Activated T-cell treated with anti-CD3 and anti-CD28 coated beads, Interleukin-2, amount 50 U/mL, for 1 hour (primary cell): ENCODE measurements at regions not wholly inside any gene's neighbourhood (a gene's known extent, or its start where the extent isn't known, plus 50 kb on each side); places are given as distances from the start of the nearest gene placed in this dataset.

Source experiments
- DNase-seq: peaks from one replicate; pipeline ENCODE4 v3.0.0-alpha.2; 2020

DNA sequence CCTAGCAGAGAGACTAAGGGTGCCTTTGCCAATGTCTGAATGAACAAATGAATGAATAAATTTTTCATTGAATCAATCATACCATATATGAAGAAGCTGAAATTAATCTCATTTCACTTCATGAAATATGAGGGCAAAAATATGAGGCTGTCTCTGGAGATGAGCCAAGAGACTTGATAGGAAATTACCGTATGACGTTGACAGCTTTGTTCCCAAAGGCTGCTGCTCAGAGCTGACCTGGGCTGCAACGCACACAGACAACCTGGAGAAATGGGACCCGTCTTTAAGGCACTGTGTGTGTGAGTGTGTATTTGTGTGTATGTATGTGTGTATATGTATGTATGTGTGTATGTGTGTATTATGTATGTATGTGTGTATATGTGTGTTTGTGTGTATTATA is 226.1 kb downstream of the IRX2 start:
- no peak for DNase-seq

DNA sequence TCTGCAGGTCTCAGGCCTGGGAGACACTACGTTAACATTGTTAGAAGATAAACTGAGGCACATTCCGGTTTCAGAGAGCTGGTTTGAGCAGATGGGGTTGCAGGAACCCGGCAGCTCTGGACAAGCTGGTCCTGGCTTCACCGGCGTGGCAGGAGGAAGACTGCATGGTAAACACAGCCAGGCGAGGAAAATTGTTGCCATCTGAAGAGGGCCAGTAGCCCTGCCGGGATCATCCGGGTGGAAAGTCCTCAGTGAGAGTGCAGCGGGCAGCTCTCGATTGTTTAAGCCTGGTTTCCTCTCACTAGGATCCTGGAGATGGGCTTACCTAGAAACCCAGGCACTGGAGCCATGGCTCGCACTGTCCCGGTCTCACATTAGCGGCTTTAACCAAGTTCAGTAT is 226.9 kb downstream of the IRX2 start:
- DNase-seq, result no peak

DNA sequence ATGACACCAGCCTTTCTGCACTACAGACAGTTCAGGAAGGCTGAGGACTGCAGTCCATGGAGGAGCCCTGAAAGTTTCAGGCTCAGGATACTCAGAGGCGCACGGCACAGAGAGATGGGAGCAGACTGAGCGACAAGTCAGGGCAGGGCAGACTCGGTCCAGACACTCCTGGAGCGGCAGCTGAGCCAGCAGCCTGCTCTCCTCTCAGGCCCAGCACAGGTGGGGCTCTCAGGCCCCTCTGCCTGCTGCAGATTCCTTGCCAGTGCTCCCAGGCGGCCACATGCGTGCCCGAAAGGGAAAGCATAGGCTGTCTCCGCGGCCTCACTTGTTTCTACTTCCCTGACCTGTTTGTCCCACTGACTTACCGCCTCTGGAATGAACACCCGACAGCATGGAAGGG is 228.3 kb downstream of the IRX2 start:
- DNase-seq, result no peak

DNA sequence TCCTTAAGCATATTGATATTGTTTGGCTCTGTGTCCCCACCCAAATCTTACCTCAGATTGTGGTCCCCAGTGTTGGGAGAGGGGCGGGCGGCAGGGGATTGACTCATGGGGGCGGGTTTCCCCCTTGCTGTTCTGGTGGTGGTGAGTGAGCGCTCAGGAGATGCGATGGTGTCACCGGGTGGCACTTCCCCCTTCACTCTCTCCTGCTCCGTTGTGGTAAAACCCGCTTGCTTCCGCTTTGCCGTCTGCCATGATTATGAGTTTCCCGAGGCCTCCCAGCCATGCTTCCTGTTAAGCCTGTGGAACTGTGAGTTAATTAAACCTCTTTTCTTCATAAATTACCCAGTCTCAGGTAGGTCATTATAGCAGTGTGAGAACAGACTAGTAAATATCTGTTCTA is 229.1 kb downstream of the IRX2 start:
- no peak for DNase-seq

DNA sequence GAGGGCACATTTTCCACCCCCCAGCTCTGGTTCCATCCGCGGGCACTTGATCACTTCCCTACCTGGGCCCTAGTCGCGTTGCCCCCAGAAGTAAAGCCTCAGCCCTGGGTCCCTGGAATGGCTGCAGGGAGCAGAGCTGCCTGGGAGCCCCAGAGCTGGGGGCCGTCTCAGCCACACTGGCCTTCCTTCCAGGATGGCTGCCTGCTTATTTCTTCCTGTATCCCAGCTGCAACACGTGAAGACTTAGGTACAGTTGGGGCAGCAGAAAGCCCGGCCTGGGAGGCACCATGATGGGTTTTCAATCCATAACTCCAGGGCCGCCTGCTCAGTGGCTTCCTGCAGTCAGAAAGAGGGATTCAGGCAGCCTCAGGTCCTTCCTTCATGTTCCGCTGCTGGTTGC is 232.3 kb downstream of the IRX2 start:
- DNase-seq, result no peak

DNA sequence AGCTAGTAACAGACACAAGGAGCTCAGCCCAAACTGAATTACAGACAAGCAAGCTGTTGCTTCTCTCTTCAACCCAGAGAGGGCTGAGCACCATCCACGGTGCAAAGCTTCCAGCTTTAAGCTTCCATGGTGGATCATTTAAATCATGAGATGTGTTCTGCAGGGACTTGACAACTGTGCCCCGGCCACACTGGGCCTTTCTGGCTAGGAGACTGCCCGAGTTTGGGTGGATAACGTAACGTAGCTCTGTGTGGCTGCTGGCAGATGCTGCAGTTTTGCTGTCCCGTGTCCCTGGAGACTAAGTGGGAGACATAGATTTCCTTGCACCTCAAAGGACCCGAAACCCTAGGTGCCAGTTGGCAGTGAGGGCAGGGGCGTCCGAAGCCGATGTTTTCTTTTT is 234.0 kb downstream of the IRX2 start:
- no peak for DNase-seq

DNA sequence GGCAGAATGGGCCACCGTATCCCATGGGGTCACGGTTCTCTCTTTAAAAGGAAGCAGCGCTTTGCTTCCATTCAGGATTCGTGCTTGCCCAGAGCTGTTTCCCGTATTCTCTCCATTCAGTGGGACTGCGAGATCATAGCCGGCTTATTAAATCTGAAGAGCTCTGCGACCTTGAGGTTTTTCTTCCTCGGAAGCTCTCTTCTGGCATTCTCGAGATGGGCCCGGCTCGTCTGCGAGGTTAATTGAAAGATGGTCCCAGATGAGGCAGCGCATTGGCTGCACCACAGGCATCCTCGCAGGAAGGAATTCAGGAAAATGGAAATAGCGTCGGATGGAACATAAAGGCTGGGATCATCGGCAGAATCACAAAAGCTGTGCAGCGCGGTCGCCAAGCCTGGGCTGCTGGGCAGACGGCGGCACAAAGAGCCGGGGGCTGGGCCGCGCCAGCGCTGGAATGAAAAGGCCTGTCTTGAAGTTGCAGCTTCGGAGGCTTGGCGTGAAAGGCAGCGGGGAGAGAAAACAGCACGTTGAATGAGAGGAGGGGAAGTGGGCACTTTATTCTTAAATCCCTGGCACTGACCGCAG is 236.2 kb downstream of the IRX2 start:
- no peak for DNase-seq

DNA sequence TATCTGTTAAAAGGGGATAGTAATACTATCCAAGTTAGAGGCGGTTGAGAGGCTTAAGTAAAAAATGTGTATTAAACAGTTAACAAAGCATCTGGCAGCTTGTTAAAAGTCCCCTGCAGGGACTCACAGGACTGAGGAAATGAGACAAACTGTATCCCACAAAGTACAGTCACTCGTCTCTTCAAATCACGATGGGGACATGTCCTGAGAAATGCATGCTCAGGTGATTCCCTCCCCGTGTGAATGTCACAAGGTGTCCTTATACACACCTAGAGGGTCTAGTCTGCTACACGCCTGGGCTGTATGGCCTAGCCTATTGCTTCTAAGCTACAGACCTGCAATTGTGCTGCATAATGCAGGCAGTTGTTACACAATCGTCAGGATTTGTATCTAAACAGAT is 237.0 kb downstream of the IRX2 start:
- DNase-seq, result no peak

DNA sequence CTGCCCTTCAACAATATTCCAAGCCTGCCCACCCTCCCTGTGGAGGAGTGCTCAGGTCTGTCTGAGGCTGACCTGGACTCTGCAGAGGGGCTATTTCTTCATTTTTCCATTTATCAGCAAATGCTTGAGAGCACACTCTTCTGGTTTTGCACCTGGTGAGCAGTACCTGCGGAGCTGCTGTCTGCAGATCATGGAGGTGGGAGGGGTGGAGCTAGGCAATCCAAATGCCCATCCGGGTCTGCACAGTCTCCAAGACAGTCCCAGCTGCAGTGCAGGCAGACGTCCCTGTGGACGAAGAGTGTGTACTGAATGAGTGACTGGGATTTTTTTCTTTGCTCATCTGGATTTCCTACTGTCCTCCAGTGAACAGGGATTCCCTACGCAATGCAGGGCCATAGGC is 239.8 kb downstream of the IRX2 start:
- DNase-seq, result no peak

DNA sequence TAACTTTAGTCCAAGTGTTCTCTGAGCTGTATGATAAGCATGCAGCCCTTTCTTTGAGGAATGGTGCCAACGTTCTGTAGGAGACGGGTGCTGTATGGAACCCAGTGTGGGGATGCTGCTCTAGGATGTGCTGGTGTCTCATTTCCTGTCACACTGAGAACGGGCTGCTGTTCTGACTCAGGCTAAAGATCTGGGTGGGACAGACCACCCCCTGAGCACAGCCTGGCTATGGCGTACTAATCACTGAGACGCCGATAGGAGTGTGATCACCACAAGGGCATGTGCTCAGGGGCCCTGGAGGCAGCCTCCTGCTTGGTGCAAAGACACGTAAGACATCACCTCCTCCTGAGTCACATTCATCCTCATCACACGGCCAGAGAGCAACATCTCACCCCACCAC is 240.4 kb downstream of the IRX2 start:
- no peak for DNase-seq

DNA sequence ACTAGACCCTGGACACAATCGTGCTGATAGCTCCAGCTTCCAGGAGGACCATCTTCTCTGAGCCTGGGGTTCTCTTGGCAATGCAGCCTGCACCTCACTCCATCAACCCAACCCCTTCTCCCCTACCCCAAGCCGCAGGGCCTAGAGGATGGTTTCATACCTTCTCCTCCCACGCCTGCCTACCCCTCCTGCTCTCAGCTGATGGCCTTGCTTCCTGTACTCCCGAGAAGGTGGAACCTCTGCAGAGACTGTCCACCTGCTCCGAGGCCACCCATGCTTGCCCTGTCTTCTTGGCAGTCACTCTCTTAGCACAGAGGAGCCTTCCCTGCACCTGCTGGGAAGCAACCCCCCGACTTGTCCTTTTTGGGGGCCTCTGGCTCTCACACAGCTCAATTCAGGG is 241.9 kb downstream of the IRX2 start:
- DNase-seq, result no peak

DNA sequence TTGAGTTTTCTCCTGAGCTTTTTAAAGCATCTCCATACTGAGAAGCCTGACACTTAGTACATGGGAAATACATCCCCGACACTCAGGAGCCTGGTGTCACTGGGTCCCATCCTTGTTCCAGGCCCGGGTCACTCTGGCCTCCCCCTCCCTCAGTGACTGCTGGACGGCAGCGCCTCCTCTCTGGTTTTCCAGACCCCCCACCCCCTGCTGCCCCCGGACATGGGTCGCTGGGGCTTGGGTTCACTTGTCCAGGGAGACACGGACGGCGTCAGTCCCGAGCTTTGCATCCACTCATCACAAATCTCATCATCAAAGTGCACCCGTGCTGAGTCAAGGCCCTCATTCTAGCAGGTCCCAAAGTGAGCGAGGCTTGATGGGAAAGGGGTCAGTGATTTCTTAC is 243.0 kb downstream of the IRX2 start:
- DNase-seq, result no peak

DNA sequence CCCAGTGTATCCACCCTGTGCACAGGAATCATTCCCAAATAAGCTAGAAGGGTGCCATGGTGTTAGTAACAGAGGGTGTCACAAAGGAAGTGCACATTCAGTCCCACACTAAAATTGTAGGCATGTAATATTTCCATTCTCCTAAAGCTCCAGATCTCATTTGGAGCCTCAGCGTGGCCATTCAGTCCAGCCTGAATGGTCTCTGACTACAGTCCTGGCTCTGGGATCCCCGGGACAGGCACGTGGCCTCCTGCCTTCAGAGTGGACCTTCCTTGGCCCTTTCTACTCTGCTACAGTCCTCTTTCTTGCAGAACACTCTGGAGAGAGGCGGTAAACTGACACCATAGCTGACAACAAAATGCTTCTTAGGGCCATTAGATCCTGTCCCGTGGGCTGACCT is 243.9 kb downstream of the IRX2 start:
- DNase-seq, result no peak

DNA sequence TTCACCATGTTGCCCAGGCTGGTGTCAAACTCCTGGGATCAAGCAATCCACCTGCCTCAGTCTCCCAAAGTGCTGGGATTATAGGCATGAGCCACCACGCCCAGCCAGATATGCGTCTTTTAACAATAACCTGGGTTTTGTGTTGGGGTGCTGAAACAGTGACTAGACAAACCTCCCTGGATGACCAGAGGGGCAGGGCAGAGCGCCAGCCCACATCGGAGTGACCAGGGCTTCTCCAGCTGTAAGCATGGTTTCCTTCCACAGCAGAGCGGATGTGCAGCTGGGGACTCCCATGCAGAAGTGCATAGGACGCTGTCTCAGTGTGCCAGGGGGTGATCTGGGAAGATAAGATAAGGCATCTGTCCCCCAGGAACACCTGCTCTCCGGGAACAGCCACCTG is 244.9 kb downstream of the IRX2 start:
- no peak for DNase-seq

DNA sequence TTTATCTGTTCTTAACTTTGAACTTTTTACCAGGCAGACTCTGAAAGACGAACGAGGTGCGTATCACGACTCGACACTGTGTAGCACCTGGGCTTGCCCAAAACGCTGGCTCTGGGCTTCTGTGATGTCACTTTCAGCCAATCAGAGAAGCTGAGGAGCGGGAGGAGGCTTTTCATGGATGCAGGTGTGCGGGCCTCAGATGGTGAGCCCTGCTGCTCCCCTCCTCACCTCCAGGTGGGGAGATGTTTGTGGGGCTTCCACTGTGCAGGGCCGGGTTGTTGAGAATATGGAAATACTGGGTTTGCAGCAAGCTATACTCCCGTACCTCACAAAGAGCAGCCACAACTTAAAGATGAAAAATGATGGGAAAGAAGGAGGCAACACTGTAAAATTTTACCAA is 246.3 kb downstream of the IRX2 start:
- DNase-seq, result no peak

DNA sequence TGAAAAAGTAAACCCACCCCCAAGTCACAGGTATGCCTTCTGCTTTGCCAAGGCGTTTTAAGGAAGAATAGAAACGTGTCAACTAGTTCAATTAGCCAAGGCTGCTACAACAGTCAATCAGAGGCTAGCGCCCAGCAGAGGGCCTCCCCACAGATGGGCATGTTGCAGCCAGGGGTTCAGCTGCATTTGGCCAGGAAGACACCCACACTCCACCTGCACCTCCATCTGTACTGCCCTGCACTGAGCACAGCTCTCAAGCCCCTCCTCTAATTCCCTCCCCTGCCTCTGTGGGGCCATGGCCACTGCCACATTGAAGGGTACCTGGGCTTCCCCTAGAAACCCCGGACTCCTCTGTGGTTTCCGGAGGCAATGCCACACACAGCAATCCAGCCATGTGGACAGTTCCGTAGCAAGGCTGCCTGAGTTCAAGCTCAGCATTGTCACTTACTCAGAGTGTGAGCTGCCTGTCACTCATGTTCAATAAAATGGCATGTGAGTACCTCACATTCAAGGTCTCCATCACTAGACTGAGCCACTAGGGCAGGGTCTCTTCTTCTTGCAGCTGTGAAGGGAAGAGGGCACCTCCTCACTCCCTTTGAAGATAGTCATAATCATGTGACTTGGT is 248.4 kb downstream of the IRX2 start:
- no peak for DNase-seq

DNA sequence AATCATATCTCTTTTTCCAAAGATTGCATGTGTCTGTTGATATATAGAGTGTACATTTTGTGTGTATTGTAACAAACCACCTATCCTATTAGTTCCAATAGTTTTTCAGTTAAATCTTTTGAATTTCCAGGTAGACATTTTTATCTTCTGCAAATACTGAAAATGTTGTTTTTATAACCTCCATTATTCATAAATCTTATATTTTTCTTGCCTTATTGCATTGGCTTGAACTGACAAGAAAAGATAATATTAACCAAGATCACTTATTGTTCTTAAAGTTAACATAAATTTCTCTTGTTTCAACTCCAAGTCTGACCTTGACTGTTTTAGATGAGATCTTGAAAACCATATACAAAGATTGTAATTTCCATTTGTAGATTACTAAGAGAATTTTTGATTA is 251.6 kb downstream of the IRX2 start:
- DNase-seq, result no peak

DNA sequence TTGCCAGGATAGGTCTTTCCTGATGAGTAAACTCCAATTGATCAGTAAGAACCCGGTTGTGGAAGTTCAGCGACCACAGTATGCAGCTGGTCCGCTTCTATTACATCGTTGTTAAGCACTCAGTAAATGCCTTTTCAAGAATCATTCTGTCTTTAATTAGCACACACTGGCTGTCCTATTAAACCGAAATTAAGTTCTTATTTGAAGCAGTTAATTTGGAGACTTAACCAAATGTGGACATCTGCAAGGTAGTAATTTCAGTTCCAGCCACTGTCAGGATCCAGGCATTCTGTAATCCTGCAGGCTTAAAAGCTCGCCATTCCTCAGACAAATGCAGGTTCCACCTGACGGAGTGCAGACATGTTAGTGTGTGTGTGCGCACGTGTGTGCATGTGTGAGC is 254.6 kb downstream of the IRX2 start:
- DNase-seq, result no peak

DNA sequence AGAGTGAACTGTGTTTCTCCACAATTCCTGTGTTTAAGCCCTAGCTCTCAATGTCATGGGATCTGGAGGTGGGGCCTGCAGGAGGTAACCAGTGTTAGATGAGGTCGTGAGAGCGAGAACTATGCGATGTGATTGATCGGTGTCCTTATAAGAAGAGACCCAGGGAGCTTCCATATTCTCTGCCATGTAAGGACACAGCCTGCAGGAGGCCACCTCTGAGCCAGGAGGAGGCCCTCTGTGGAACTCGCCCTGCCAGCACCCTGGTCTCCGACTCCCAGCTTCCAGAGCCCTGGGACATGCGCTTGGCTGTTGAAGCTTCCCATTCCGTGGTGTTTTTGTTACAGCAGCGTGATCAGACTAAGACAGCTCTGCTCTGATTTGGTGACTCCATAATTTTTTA is 255.4 kb downstream of the IRX2 start:
- no peak for DNase-seq

DNA sequence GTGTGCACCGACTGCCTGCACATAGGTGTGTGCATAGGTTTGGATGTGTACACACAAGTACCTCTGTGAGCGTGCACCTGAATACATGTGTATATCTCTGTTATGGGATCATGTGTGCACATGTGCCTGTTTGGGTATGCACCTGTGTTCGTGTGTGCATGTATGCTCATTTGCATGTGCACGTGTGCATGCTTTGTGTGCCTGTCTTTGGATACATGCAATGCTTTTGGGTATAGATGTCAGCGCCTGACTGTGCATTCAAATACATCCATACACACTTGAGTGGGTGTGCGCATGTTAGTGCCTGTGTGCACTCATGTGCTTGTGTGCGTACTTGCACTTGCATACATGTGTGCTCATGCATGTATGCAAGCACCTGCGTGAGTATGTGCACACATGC is 258.1 kb downstream of the IRX2 start:
- DNase-seq, result no peak

DNA sequence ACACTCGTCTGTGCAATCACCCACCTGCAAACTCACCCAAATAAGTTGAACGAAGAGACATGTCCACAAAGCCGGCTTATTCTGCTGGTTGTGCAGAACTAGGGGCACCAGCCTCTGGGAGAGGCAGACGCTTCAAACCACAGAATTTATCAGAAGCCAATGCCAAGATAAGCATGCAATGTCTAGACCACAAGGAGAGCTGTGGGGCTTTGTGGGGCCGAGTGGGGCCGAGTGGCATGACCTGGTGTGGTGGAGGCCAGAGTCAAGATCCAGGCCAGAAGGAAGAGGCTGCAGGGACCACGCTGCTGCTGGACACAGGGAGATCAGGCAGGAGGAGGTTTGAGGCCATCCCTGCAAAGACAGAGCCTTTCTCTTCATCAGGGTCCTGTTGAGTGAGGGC is 259.0 kb downstream of the IRX2 start:
- DNase-seq, result no peak

DNA sequence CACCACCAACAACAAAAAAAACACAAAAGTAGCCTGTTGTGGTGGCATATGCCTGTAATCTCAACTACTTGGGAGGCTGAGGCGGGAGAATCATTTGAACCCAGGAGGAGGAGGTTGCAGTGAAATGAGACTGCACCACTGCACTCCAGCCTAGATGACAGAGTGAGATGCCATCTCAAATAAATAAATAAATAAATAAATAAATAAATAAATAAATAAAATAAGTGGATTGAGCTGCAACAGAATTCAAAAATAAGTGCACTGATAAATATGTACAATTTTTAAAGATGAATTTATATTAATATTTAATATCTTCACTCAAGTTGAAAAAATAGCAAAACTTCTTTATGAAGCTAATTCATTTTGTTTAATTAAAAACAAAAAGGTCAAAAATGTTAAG is 259.6 kb downstream of the IRX2 start:
- no peak for DNase-seq

DNA sequence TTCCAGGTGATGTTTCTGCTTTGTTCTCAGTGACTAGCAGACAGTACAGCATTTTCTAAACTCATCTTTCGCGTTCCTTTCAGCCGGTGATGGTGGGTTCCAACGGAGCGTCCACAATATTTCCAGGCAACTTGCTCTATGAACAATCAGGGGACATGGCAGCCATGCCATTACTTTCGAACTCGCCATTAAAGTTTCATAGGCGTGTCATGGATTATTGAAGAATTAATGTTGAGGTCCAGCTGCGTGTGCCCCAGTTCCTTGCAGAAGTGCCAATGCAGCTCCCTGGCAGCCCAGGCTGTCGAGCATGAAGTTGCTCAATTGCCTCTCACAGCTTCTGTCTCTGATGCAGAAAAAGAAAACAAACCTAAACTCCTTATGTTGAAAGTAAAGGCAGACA is 262.2 kb downstream of the IRX2 start:
- no peak for DNase-seq

DNA sequence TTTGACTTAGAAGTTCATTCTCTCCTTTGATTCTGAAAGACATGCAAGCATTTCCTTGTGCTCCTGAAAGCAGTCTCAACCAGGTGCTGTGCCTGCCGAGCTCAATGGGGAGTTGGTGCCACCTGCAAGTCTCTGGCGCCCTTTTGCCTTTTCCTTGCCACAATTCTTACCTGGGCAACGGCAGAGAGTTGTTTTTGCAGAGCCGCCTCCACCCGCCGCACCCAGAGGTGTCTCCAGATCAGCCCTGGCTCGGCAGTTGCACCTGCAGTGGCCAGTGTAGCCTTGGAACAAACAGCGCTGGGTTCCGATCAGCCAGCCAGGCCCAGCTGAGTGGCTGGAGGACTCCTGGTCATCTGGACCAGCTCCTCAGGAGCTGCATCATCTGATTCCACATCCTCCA is 262.9 kb downstream of the IRX2 start:
- DNase-seq, result no peak

DNA sequence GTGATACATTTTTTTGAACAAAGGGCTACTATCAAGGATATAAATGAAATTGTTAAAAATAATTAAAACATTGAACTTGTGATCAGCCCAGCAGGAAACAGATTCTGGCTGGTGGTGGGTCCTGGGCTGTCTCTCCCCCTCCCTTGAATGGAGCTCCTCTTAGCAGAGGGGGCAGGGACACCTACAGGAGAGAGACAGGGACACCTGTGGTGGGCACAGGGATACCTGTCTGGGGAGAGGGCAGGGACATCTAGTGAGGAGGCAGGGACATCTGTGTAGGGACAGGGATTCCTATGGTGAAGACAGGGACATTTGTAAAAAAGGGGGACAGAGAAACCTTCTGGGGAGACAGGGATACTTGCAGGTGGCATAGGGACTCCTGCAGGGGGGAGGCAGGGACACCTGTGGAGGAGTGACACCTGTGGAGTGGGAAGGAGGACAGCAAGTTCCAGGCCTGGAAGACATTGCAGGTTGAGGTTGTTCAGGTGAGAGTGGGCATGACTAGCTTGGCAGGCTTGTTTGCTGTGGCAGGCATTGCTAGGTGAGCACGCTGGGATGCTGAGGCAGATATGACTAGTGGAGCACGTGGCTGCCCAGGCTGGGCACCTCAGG is 264.2 kb downstream of the IRX2 start:
- no peak for DNase-seq
